Cardiac fibroblast (primary cell): ENCODE measurements at regions not wholly inside any gene's neighbourhood (a gene's known extent, or its start where the extent isn't known, plus 50 kb on each side); places are given as distances from the start of the nearest gene placed in this dataset.
"Not testable (repeated sequence)": the region's sequence is repeated elsewhere in the genome, so short reads cannot be mapped to it uniquely, and the experiment has no call there.

Experiments used
- DNase-seq, 2 donors: peaks; one replicate each; pipeline versions ENCODE4 v3.0.0 to v3.0.0-alpha.2; 2010; ENCODE audit warnings: low read depth in 2 of 2
- H3K4me3 ChIP-seq, 2 donors: replicated peaks in 1 of 2; 1 replicate in 1 of 2; 2 replicates in 1 of 2; pipeline ENCODE4 v1.5.1; 2011; ENCODE audit warnings: low read depth in 2 of 2, low read length in 2 of 2, mild to moderate bottlenecking in 2 of 2, moderate library complexity in 1 of 2
- CTCF ChIP-seq: IDR thresholded peaks from one replicate; pipeline ENCODE4 v1.5.1; 2011; ENCODE audit warnings: low read depth, mild to moderate bottlenecking, low read length, inconsistent platforms

DNA sequence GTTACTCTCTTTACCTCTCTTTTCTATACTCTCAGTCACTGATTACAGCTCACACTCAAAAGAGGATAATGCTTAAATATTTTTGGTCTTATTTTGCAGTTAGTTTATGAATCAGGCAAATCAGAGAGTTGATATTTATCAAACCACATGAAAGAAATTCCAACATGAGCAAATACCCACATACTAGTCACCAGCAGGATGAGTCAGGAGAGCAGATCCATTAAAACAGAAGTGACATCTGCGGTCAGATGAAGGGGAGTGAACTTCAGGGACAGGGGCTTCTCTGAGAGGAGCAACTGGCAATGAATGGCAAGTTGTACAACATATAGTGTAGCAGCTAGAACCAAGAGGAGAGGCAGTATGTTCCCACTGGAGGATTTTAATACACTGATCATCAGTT is 258.7 kb downstream of the SYT10 start:
- no peak overlapping the region for H3K4me3 ChIP-seq
- TF ChIP-seq CTCF, result no peak
- no peak for DNase-seq

- H3K4me3 ChIP-seq, DNase-seq: not testable (repeated sequence)
These were observed 269.7 kb upstream of the PKP2 start for GRCh38 chr12:33166260-33166659.

- no peak overlapping the region for H3K4me3 ChIP-seq
- no peak for TF ChIP-seq CTCF
- DNase-seq, result no peak
These were observed 259.5 kb upstream of the PKP2 start for GRCh38 chr12:33156042-33156441.

GRCh38 chr12:33147292-33147691 is 250.7 kb upstream of the PKP2 start:
- DNase-seq, H3K4me3 ChIP-seq: not testable (repeated sequence)

DNA sequence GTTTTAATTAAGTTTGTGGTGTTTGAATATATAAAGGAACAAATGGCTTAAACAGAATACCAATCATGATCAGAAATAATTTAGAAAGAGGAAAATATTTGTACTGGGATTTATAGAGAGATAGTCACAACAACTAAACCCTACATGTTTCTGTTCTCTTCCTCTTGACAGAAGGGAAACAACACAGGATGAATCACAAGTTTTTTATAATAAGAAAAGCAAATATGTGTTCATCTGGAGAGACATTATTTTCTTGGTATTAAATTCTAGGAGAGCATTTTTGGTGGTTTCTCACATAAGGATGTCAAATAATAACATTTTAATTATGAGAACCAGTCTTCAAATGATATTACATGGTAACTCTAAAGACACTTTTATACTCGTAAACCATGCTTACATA is 232.9 kb upstream of the PKP2 start:
- H3K4me3 ChIP-seq, result no peak overlapping the region
- TF ChIP-seq CTCF, result no peak
- DNase-seq, result no peak

GRCh38 chr12:33125755-33126154 is 229.2 kb upstream of the PKP2 start:
- no peak for TF ChIP-seq CTCF
- DNase-seq, result no peak

GRCh38 chr12:33116284-33116683 is 219.7 kb upstream of the PKP2 start:
- no peak overlapping the region for H3K4me3 ChIP-seq
- DNase-seq, result no peak
- TF ChIP-seq CTCF, result no peak

More at GRCh38 chr12:33125755-33126154, 229.2 kb upstream of the PKP2 start:
- H3K4me3 ChIP-seq, result no peak overlapping the region

- DNase-seq, result no peak
These were observed 219.1 kb upstream of the PKP2 start for GRCh38 chr12:33115716-33116115.

More at GRCh38 chr12:33115716-33116115, 219.1 kb upstream of the PKP2 start:
- no peak for TF ChIP-seq CTCF
- no peak overlapping the region for H3K4me3 ChIP-seq
